ENCODE measurements at regions not wholly inside any gene's neighbourhood (a gene's known extent, or its start where the extent isn't known, plus 50 kb on each side); places are given as distances from the start of the nearest gene placed in this dataset.
"Not testable (repeated sequence)": the region's sequence is repeated elsewhere in the genome, so short reads cannot be mapped to it uniquely, and the experiment has no call there.

GRCh38 chr5:66382152-66382551 lies 214.0 kb upstream of the MAST4 start:
- 87% methylated on average over 3 of the region's 3 CpGs for WGBS
- no peak overlapping the region for H3K27ac ChIP-seq (ENCODE audit: low read depth in 1 of 2, low read length in 2 of 2)
- no peak overlapping the region for H3K9ac ChIP-seq (ENCODE audit: low read depth in 1 of 2, low read length in 2 of 2)
- TF ChIP-seq EGR1 (IDR thresholded peaks at IDR 0.05; ENCODE audit: low read depth in 2 of 2) (no peak), RAD21 (IDR thresholded peaks at IDR 0.05) (no peak), FOXA1 (IDR thresholded peaks at IDR 0.05) (no peak), REST (IDR thresholded peaks at IDR 0.05) (no peak), HNF4A (conservative IDR thresholded peaks at IDR 0.05) (no peak), FOXA2 (IDR thresholded peaks at IDR 0.05) (no peak), RXRA (IDR thresholded peaks at IDR 0.05) (no peak), NR2F2 (IDR thresholded peaks at IDR 0.05) (no peak), HNF4G (IDR thresholded peaks at IDR 0.05) (no peak)
- TF ChIP-seq, protein P1, sequence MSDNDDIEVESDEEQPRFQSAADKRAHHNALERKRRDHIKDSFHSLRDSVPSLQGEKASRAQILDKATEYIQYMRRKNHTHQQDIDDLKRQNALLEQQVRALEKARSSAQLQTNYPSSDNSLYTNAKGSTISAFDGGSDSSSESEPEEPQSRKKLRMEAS (IDR thresholded peaks at IDR 0.05), result no peak
- TF ChIP-seq, protein P2, sequence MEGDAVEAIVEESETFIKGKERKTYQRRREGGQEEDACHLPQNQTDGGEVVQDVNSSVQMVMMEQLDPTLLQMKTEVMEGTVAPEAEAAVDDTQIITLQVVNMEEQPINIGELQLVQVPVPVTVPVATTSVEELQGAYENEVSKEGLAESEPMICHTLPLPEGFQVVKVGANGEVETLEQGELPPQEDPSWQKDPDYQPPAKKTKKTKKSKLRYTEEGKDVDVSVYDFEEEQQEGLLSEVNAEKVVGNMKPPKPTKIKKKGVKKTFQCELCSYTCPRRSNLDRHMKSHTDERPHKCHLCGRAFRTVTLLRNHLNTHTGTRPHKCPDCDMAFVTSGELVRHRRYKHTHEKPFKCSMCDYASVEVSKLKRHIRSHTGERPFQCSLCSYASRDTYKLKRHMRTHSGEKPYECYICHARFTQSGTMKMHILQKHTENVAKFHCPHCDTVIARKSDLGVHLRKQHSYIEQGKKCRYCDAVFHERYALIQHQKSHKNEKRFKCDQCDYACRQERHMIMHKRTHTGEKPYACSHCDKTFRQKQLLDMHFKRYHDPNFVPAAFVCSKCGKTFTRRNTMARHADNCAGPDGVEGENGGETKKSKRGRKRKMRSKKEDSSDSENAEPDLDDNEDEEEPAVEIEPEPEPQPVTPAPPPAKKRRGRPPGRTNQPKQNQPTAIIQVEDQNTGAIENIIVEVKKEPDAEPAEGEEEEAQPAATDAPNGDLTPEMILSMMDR (IDR thresholded peaks at IDR 0.05; ENCODE audit: low read depth, low read length, missing input control), result no peak
- H3K36me3 ChIP-seq (ENCODE audit: control insufficient read depth in 4 of 4, insufficient read depth in 3 of 4, low read depth in 1 of 4, low read length in 3 of 4), result no peaks in the 10 kb centered on the region
- DNase-seq (ENCODE audit: low spot score), result no peak
- H3K27me3 ChIP-seq (ENCODE audit: control insufficient read depth in 4 of 4, insufficient read depth in 4 of 4, low read length in 3 of 4), result no peaks in the 10 kb centered on the region
- no peaks in the 10 kb centered on the region for H3K9me3 ChIP-seq (ENCODE audit: control insufficient read depth in 4 of 4, low read length in 3 of 4)
- no peak overlapping the region for H3K4me3 ChIP-seq (ENCODE audit: low read depth in 1 of 3, low read length in 3 of 3)
- H3K4me1 ChIP-seq (ENCODE audit: control insufficient read depth in 4 of 4, insufficient read depth in 4 of 4, low read length in 3 of 4), result no peaks in the 10 kb centered on the region

GRCh38 chr5:66405145-66405544 lies 191.0 kb upstream of the MAST4 start:
- H3K4me3 ChIP-seq (ENCODE audit: low read depth in 1 of 3, low read length in 3 of 3); H3K36me3 ChIP-seq (ENCODE audit: control insufficient read depth in 4 of 4, insufficient read depth in 3 of 4, low read depth in 1 of 4, low read length in 3 of 4); DNase-seq (ENCODE audit: low spot score); H3K9me3 ChIP-seq (ENCODE audit: control insufficient read depth in 4 of 4, low read length in 3 of 4); H3K4me1 ChIP-seq (ENCODE audit: control insufficient read depth in 4 of 4, insufficient read depth in 4 of 4, low read length in 3 of 4); H3K9ac ChIP-seq (ENCODE audit: low read depth in 1 of 2, low read length in 2 of 2); H3K27ac ChIP-seq (ENCODE audit: low read depth in 1 of 2, low read length in 2 of 2); H3K27me3 ChIP-seq (ENCODE audit: control insufficient read depth in 4 of 4, insufficient read depth in 4 of 4, low read length in 3 of 4): not testable (repeated sequence)
- WGBS, result 71% methylated on average over 3 of the region's 3 CpGs

GRCh38 chr5:66406761-66407336 lies 189.3 kb upstream of the MAST4 start:
- Histone ChIP-seq H3K27me3 (ENCODE audit: control insufficient read depth in 4 of 4, insufficient read depth in 4 of 4, low read length in 3 of 4) (no peaks in the 10 kb centered on the region), H3K9ac (ENCODE audit: low read depth in 1 of 2, low read length in 2 of 2) (no peak overlapping the region), H3K4me3 (ENCODE audit: low read depth in 1 of 3, low read length in 3 of 3) (no peak overlapping the region), H3K4me1 (ENCODE audit: control insufficient read depth in 4 of 4, insufficient read depth in 4 of 4, low read length in 3 of 4) (no peaks in the 10 kb centered on the region), H3K9me3 (ENCODE audit: control insufficient read depth in 4 of 4, low read length in 3 of 4) (no peaks in the 10 kb centered on the region), H3K36me3 (ENCODE audit: control insufficient read depth in 4 of 4, insufficient read depth in 3 of 4, low read depth in 1 of 4, low read length in 3 of 4) (no peaks in the 10 kb centered on the region), H3K27ac (ENCODE audit: low read depth in 1 of 2, low read length in 2 of 2) (no peak overlapping the region)
- TF ChIP-seq RXRA (IDR thresholded peaks at IDR 0.05) (no peak), TAF1 (conservative IDR thresholded peaks at IDR 0.05) (no peak), GABPA (IDR thresholded peaks at IDR 0.05 in 1 of 2, conservative IDR thresholded peaks at IDR 0.05 in 1 of 2) (no peak)
- TF ChIP-seq, protein P2 (IDR thresholded peaks at IDR 0.05; ENCODE audit: low read depth, low read length, missing input control), result no peak
- WGBS, result 60% methylated on average over 3 of the region's 3 CpGs
- DNase-seq (ENCODE audit: low spot score), result no peak

Data from liver (tissue), 8 donors.